Mucosa of stomach (tissue), 1 donor: ENCODE measurements at regions not wholly inside any gene's neighbourhood (a gene's known extent, or its start where the extent isn't known, plus 50 kb on each side); places are given as distances from the start of the nearest gene placed in this dataset.

Experiments
- H3K27me3 ChIP-seq: one replicate; pipeline ENCODE4 v1.7.0; 2013; ENCODE audit warnings: mild to moderate bottlenecking, low read length; ENCODE audit not compliant: control insufficient read depth, insufficient read depth
- H3K36me3 ChIP-seq: one replicate; pipeline ENCODE4 v1.7.0; 2013; ENCODE audit warnings: low read length; ENCODE audit not compliant: control insufficient read depth, insufficient read depth
- H3K4me1 ChIP-seq: one replicate; pipeline ENCODE4 v1.7.0; 2013; ENCODE audit warnings: mild to moderate bottlenecking, low read length; ENCODE audit not compliant: control insufficient read depth, insufficient read depth
- H3K4me3 ChIP-seq: one replicate; pipeline ENCODE4 v1.7.0; 2013; ENCODE audit warnings: low read length
- H3K9ac ChIP-seq: one replicate; pipeline ENCODE4 v1.7.0; 2013; ENCODE audit warnings: mild to moderate bottlenecking, low read length, moderate library complexity
- H3K9me3 ChIP-seq: one replicate; pipeline ENCODE4 v1.7.0; 2013; ENCODE audit warnings: mild to moderate bottlenecking, low read length, moderate library complexity; ENCODE audit not compliant: control insufficient read depth
- donor health status: Pancreatic carcinoma.

- H3K36me3 ChIP-seq = no peaks in the 10 kb centered on the region
- H3K9ac ChIP-seq = no peak overlapping the region
- H3K9me3 ChIP-seq = no peaks in the 10 kb centered on the region
- no peaks in the 10 kb centered on the region for H3K27me3 ChIP-seq
- H3K4me1 ChIP-seq = no peaks in the 10 kb centered on the region
- H3K4me3 ChIP-seq = no peak overlapping the region
Observed at GRCh38 chr2:12816379-12817306, 99.9 kb downstream of the TRIB2 start.

GRCh38 chr2:12817870-12818269, 101.1 kb downstream of the TRIB2 start:
- Histone ChIP-seq H3K4me3 (no peak overlapping the region), H3K9ac (no peak overlapping the region), H3K4me1 (no peaks in the 10 kb centered on the region), H3K36me3 (no peaks in the 10 kb centered on the region), H3K9me3 (no peaks in the 10 kb centered on the region), H3K27me3 (no peaks in the 10 kb centered on the region)

- Histone ChIP-seq H3K9ac (no peak overlapping the region), H3K27me3 (no peaks in the 10 kb centered on the region), H3K4me1 (no peaks in the 10 kb centered on the region), H3K4me3 (no peak overlapping the region), H3K9me3 (no peaks in the 10 kb centered on the region), H3K36me3 (no peaks in the 10 kb centered on the region)
Observed at GRCh38 chr2:12818416-12819102, 101.8 kb downstream of the TRIB2 start.

GRCh38 chr2:12819103-12819475, 102.4 kb downstream of the TRIB2 start:
- no peaks in the 10 kb centered on the region for H3K36me3 ChIP-seq
- no peak overlapping the region for H3K9ac ChIP-seq
- H3K27me3 ChIP-seq = no peaks in the 10 kb centered on the region
- H3K4me3 ChIP-seq = no peak overlapping the region
- no peaks in the 10 kb centered on the region for H3K4me1 ChIP-seq
- H3K9me3 ChIP-seq = no peaks in the 10 kb centered on the region

- Histone ChIP-seq H3K27me3 (no peaks in the 10 kb centered on the region), H3K4me3 (no peak overlapping the region), H3K36me3 (no peaks in the 10 kb centered on the region)
Observed at GRCh38 chr2:12819721-12820120, 103.0 kb downstream of the TRIB2 start.

GRCh38 chr2:12821656-12822055, 104.9 kb downstream of the TRIB2 start:
- no peaks in the 10 kb centered on the region for H3K9me3 ChIP-seq
- no peak overlapping the region for H3K4me3 ChIP-seq
- no peaks in the 10 kb centered on the region for H3K4me1 ChIP-seq
- H3K36me3 ChIP-seq = no peaks in the 10 kb centered on the region
- no peaks in the 10 kb centered on the region for H3K27me3 ChIP-seq
- no peak overlapping the region for H3K9ac ChIP-seq

More at GRCh38 chr2:12819721-12820120, 103.0 kb downstream of the TRIB2 start:
- Histone ChIP-seq H3K9ac (no peak overlapping the region), H3K4me1 (no peaks in the 10 kb centered on the region), H3K9me3 (no peaks in the 10 kb centered on the region)

GRCh38 chr2:12824351-12824777, 107.6 kb downstream of the TRIB2 start:
- Histone ChIP-seq H3K4me3 (no peak overlapping the region), H3K4me1 (no peaks in the 10 kb centered on the region), H3K27me3 (no peaks in the 10 kb centered on the region), H3K36me3 (no peaks in the 10 kb centered on the region), H3K9ac (no peak overlapping the region), H3K9me3 (no peaks in the 10 kb centered on the region)

GRCh38 chr2:12824778-12825379, 108.1 kb downstream of the TRIB2 start:
- H3K27me3 ChIP-seq = no peaks in the 10 kb centered on the region
- H3K4me1 ChIP-seq = no peaks in the 10 kb centered on the region
- H3K36me3 ChIP-seq = no peaks in the 10 kb centered on the region
- no peaks in the 10 kb centered on the region for H3K9me3 ChIP-seq
- H3K4me3 ChIP-seq = no peak overlapping the region
- no peak overlapping the region for H3K9ac ChIP-seq

- Histone ChIP-seq H3K9me3 (no peaks in the 10 kb centered on the region), H3K4me1 (no peaks in the 10 kb centered on the region), H3K4me3 (no peak overlapping the region), H3K27me3 (no peaks in the 10 kb centered on the region), H3K36me3 (no peaks in the 10 kb centered on the region), H3K9ac (no peak overlapping the region)
Observed at GRCh38 chr2:12826781-12827180, 110.0 kb downstream of the TRIB2 start.

GRCh38 chr2:12827721-12828120, 111.0 kb downstream of the TRIB2 start:
- H3K4me3 ChIP-seq = no peak overlapping the region
- H3K9ac ChIP-seq = no peak overlapping the region
- H3K9me3 ChIP-seq = no peaks in the 10 kb centered on the region
- no peaks in the 10 kb centered on the region for H3K36me3 ChIP-seq
- no peaks in the 10 kb centered on the region for H3K27me3 ChIP-seq
- no peaks in the 10 kb centered on the region for H3K4me1 ChIP-seq

- H3K4me3 ChIP-seq = no peak overlapping the region
- H3K9me3 ChIP-seq = no peaks in the 10 kb centered on the region
- H3K4me1 ChIP-seq = no peaks in the 10 kb centered on the region
- no peak overlapping the region for H3K9ac ChIP-seq
- no peaks in the 10 kb centered on the region for H3K36me3 ChIP-seq
- H3K27me3 ChIP-seq = no peaks in the 10 kb centered on the region
Observed at GRCh38 chr2:12828980-12829379, 112.2 kb downstream of the TRIB2 start.

GRCh38 chr2:12831016-12831415, 114.3 kb downstream of the TRIB2 start:
- no peaks in the 10 kb centered on the region for H3K9me3 ChIP-seq
- no peaks in the 10 kb centered on the region for H3K36me3 ChIP-seq
- no peak overlapping the region for H3K4me3 ChIP-seq
- H3K4me1 ChIP-seq = no peaks in the 10 kb centered on the region
- no peak overlapping the region for H3K9ac ChIP-seq
- H3K27me3 ChIP-seq = no peaks in the 10 kb centered on the region
